SK-N-SH (cell line): ENCODE measurements at regions not wholly inside any gene's neighbourhood (a gene's known extent, or its start where the extent isn't known, plus 50 kb on each side); places are given as distances from the start of the nearest gene placed in this dataset.

ENCODE experiments used
- CHD2 ChIP-seq: fragments of 150-350 bp; IDR thresholded peaks from 2 replicates; pipeline ENCODE4 v1.6.1; 2018; ENCODE audit warnings: low read length; ENCODE audit not compliant: partially characterized antibody
- MXI1 ChIP-seq: IDR thresholded peaks from 2 replicates; pipeline ENCODE4 v1.6.1; 2012; ENCODE audit warnings: mild to moderate bottlenecking, low read depth, low read length, improper control_type of control experiment
- POLR2AphosphoS5 ChIP-seq: IDR thresholded peaks from 2 replicates; pipeline ENCODE4 v1.6.1; 2012; ENCODE audit warnings: low read depth, low read length
- RCOR1 ChIP-seq: fragments of 150-350 bp; IDR thresholded peaks from 2 replicates; pipeline ENCODE4 v1.6.1; 2017; ENCODE audit warnings: antibody characterized with exemption, low read length
- YY1 ChIP-seq: IDR thresholded peaks from 2 replicates; pipeline ENCODE4 v1.4.0; 2012; ENCODE audit warnings: low read depth, mild to moderate bottlenecking
- TF ChIP-seq, protein P1 (sequence below): fragments of 200-600 bp; sonication (generic); IDR thresholded peaks from 2 replicates; pipeline ENCODE4 v1.6.1; 2017; ENCODE audit warnings: antibody characterized with exemption, mild to moderate bottlenecking, moderate library complexity
- TF ChIP-seq, protein P2 (sequence below): IDR thresholded peaks from 2 replicates; pipeline ENCODE4; 2012
- TF ChIP-seq, protein P3 (sequence below): IDR thresholded peaks from 2 replicates; pipeline ENCODE4 v1.4.0; 2012; ENCODE audit warnings: low read depth, borderline replicate concordance

DNA sequence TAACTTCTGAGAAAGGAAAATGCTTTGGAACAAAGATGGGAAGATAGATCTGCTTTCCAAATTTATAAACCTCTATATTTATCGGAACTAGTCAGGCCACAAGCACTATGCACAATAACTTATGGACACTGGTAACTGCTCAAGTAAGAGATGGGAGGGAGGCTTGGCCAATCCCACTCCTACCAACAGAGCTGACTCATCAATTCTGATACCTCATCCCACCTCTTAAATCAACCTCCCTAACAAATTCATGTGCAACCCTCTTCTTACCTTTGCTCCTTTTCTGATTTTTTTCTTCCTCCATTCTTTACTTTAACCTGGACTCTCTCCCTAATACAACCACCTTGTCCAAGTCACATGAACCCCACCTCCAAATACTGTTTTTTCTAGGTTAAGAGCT lies 289.9 kb upstream of the FAM241A start:
- TF ChIP-seq MXI1 (no peak), POLR2AphosphoS5 (no peak), YY1 (no peak), CHD2 (no peak), RCOR1 (no peak)
- TF ChIP-seq, protein P1, sequence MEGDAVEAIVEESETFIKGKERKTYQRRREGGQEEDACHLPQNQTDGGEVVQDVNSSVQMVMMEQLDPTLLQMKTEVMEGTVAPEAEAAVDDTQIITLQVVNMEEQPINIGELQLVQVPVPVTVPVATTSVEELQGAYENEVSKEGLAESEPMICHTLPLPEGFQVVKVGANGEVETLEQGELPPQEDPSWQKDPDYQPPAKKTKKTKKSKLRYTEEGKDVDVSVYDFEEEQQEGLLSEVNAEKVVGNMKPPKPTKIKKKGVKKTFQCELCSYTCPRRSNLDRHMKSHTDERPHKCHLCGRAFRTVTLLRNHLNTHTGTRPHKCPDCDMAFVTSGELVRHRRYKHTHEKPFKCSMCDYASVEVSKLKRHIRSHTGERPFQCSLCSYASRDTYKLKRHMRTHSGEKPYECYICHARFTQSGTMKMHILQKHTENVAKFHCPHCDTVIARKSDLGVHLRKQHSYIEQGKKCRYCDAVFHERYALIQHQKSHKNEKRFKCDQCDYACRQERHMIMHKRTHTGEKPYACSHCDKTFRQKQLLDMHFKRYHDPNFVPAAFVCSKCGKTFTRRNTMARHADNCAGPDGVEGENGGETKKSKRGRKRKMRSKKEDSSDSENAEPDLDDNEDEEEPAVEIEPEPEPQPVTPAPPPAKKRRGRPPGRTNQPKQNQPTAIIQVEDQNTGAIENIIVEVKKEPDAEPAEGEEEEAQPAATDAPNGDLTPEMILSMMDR: no peak
- TF ChIP-seq, protein P2, sequence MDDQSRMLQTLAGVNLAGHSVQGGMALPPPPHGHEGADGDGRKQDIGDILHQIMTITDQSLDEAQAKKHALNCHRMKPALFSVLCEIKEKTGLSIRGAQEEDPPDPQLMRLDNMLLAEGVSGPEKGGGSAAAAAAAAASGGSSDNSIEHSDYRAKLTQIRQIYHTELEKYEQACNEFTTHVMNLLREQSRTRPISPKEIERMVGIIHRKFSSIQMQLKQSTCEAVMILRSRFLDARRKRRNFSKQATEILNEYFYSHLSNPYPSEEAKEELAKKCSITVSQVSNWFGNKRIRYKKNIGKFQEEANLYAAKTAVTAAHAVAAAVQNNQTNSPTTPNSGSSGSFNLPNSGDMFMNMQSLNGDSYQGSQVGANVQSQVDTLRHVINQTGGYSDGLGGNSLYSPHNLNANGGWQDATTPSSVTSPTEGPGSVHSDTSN: no peak
- TF ChIP-seq, protein P3, sequence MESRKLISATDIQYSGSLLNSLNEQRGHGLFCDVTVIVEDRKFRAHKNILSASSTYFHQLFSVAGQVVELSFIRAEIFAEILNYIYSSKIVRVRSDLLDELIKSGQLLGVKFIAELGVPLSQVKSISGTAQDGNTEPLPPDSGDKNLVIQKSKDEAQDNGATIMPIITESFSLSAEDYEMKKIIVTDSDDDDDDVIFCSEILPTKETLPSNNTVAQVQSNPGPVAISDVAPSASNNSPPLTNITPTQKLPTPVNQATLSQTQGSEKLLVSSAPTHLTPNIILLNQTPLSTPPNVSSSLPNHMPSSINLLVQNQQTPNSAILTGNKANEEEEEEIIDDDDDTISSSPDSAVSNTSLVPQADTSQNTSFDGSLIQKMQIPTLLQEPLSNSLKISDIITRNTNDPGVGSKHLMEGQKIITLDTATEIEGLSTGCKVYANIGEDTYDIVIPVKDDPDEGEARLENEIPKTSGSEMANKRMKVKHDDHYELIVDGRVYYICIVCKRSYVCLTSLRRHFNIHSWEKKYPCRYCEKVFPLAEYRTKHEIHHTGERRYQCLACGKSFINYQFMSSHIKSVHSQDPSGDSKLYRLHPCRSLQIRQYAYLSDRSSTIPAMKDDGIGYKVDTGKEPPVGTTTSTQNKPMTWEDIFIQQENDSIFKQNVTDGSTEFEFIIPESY: no peak
